ENCODE measurements at regions not wholly inside any gene's neighbourhood (a gene's known extent, or its start where the extent isn't known, plus 50 kb on each side); places are given as distances from the start of the nearest gene placed in this dataset.
A peak's percentile ranks its signal among the peaks of the same experiment; 100 is the strongest.

- H3K27me3 Mint-ChIP-seq, result no peaks in the 10 kb centered on the region
- no peaks in the 10 kb centered on the region for H3K9me3 Mint-ChIP-seq
- H3K4me3 Mint-ChIP-seq, result no peak overlapping the region
- H3K36me3 Mint-ChIP-seq, result peaks cover 2% of the 10 kb centered on the region
- H3K4me1 Mint-ChIP-seq, result peaks cover 29 to 45% (median 34%) of the 10 kb centered on the region in 3 donors
- H3K27ac Mint-ChIP-seq, result peak overlapping the region in 1 of 3 donors; percentile 78
Measured at GRCh38 chr6:167049275-167049674, 50.1 kb downstream of the CEP43 start.

- H3K27ac Mint-ChIP-seq, result no peak overlapping the region
- H3K4me3 Mint-ChIP-seq, result no peak overlapping the region
- H3K36me3 Mint-ChIP-seq, result peaks cover 5% of the 10 kb centered on the region
- no peaks in the 10 kb centered on the region for H3K9me3 Mint-ChIP-seq
- H3K4me1 Mint-ChIP-seq, result peaks cover 29 to 44% (median 34%) of the 10 kb centered on the region in 3 donors
- no peaks in the 10 kb centered on the region for H3K27me3 Mint-ChIP-seq
Measured at GRCh38 chr6:167050903-167051302, 51.7 kb downstream of the CEP43 start.

- H3K9me3 Mint-ChIP-seq, result no peaks in the 10 kb centered on the region
- H3K4me1 Mint-ChIP-seq, result peaks cover 20 to 21% (median 21%) of the 10 kb centered on the region in 3 donors
- no peak overlapping the region for H3K4me3 Mint-ChIP-seq
- no peaks in the 10 kb centered on the region for H3K27me3 Mint-ChIP-seq
- peaks cover 5% of the 10 kb centered on the region for H3K36me3 Mint-ChIP-seq
- H3K27ac Mint-ChIP-seq, result no peak overlapping the region
Measured at GRCh38 chr6:167053895-167054530, 54.8 kb downstream of the CEP43 start.

GRCh38 chr6:167054987-167055386 lies 55.8 kb downstream of the CEP43 start:
- H3K27ac Mint-ChIP-seq, result no peak overlapping the region
- H3K9me3 Mint-ChIP-seq, result no peaks in the 10 kb centered on the region
- no peaks in the 10 kb centered on the region for H3K27me3 Mint-ChIP-seq
- peaks cover 5% of the 10 kb centered on the region for H3K36me3 Mint-ChIP-seq
- no peak overlapping the region for H3K4me3 Mint-ChIP-seq
- H3K4me1 Mint-ChIP-seq, result peaks cover 11 to 16% (median 13%) of the 10 kb centered on the region in 3 donors

GRCh38 chr6:167056370-167056769 lies 57.2 kb downstream of the CEP43 start:
- Mint-ChIP-seq H3K9me3 (no peaks in the 10 kb centered on the region), H3K4me1 (peaks cover 5 to 11% (median 10%) of the 10 kb centered on the region in 3 donors), H3K27ac (no peak overlapping the region), H3K36me3 (peaks cover 5% of the 10 kb centered on the region), H3K4me3 (peak overlapping the region in 1 of 4 donors; percentile 8), H3K27me3 (no peaks in the 10 kb centered on the region)

GRCh38 chr6:167058261-167058660 lies 59.1 kb downstream of the CEP43 start:
- Mint-ChIP-seq H3K4me3 (no peak overlapping the region), H3K27ac (no peak overlapping the region)

More at GRCh38 chr6:167058261-167058660, 59.1 kb downstream of the CEP43 start:
- Mint-ChIP-seq H3K27me3 (no peaks in the 10 kb centered on the region), H3K36me3 (peaks cover 6% of the 10 kb centered on the region), H3K4me1 (peaks cover 5 to 11% (median 10%) of the 10 kb centered on the region in 3 donors), H3K9me3 (no peaks in the 10 kb centered on the region)
